BJ (cell line): ENCODE measurements at regions not wholly inside any gene's neighbourhood (a gene's known extent, or its start where the extent isn't known, plus 50 kb on each side); places are given as distances from the start of the nearest gene placed in this dataset.

ENCODE experiments used
- CTCF ChIA-PET: fragments of 350-600 bp; formaldehyde crosslinking; extraction: SDS; loops from one replicate; lab custom pipeline; 2021; ENCODE audit warnings: antibody characterized with exemption, inconsistent platforms; lab: Yijun Ruan, JAX
- POLR2A ChIA-PET: fragments of 300-600 bp; sonication (Branson Sonifier 250); formaldehyde crosslinking; extraction: SDS; loops from one replicate; lab custom pipeline; 2021; ENCODE audit warnings: antibody characterized with exemption; lab: Charles Lee
- DNase-seq: peaks from one replicate; pipeline ENCODE4 v3.0.0-alpha.2; 2011; ENCODE audit warnings: low read depth
- H3K27me3 ChIP-seq: 2 replicates; pipeline ENCODE4 v1.6.0; 2011; ENCODE audit warnings: low read length; ENCODE audit not compliant: control insufficient read depth, insufficient read depth
- H3K36me3 ChIP-seq: 2 replicates; pipeline ENCODE4 v1.5.1; 2011; ENCODE audit warnings: low read length; ENCODE audit not compliant: control insufficient read depth, insufficient read depth
- H3K4me3 ChIP-seq: 2 replicates; pipeline ENCODE4 v1.5.1; 2011; ENCODE audit warnings: low read depth, mild to moderate bottlenecking, control low read depth, low read length
- TF ChIP-seq, protein P1 (sequence below): IDR thresholded peaks from 2 replicates; pipeline ENCODE4 v1.5.1; 2011; ENCODE audit warnings: low read depth, mild to moderate bottlenecking, control low read depth, inconsistent platforms, low read length, moderate library complexity; ENCODE audit not compliant: insufficient read depth

DNA sequence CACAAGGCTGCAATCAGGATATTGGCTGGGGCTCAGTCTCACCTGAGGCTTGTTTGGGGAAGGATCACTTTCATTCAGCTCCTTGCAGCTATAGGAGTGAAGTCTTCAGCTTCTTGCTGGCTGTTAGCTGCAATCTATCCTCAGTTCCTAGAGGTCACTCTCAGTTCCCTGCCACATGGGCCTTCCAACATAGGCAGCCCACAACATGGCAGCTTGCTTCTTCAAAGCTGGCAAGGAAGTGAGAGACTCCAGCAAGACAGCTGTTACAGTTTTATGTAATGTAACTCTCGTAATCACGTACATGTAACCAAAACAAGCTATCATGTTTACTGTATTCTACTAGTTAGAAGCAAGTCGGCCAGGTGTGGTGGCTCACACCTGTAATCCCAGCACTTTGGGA, 226.9 kb downstream of the CDC5L start:
- no peak for DNase-seq
- Histone ChIP-seq H3K27me3 (peaks cover 7% of the 10 kb centered on the region; the same call in 1 of the 2 replicates), H3K4me3 (no peak overlapping the region), H3K36me3 (no peaks in the 10 kb centered on the region)
- POLR2A ChIA-PET: no interaction called here
- TF ChIP-seq, protein P1, sequence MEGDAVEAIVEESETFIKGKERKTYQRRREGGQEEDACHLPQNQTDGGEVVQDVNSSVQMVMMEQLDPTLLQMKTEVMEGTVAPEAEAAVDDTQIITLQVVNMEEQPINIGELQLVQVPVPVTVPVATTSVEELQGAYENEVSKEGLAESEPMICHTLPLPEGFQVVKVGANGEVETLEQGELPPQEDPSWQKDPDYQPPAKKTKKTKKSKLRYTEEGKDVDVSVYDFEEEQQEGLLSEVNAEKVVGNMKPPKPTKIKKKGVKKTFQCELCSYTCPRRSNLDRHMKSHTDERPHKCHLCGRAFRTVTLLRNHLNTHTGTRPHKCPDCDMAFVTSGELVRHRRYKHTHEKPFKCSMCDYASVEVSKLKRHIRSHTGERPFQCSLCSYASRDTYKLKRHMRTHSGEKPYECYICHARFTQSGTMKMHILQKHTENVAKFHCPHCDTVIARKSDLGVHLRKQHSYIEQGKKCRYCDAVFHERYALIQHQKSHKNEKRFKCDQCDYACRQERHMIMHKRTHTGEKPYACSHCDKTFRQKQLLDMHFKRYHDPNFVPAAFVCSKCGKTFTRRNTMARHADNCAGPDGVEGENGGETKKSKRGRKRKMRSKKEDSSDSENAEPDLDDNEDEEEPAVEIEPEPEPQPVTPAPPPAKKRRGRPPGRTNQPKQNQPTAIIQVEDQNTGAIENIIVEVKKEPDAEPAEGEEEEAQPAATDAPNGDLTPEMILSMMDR: no peak
- CTCF ChIA-PET: interaction anchor here (0.6 to 3.3 kb wide), 5 partner anchors 16 to 843 kb away, joined by 3 to 15 read pairs (median 5); no protein-coding TSS in a partner anchor

DNA sequence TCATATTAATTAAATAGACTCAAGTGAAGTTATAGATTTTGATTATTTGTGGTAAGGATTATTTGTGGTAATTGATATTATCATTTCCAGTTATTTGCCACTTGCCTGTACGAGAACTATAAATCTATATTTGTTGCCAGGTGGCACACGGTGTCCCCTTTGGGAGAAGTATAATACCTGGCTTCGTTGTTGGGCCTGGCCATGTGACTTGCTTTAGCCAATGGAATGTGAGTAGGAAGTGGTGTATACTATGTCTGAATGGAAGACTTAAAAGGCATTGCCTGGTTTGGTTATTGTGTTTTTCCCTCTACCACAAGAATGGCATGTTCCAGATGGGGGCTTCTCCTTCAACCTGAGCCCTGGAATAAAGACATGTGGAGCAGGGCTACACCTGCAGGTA, 228.1 kb downstream of the CDC5L start:
- POLR2A ChIA-PET: no interaction called here
- peaks cover 9% of the 10 kb centered on the region for H3K27me3 ChIP-seq
- TF ChIP-seq, protein P1: no peak
- no peak for DNase-seq
- CTCF ChIA-PET: no interaction called here
- no peak overlapping the region for H3K4me3 ChIP-seq
- no peaks in the 10 kb centered on the region for H3K36me3 ChIP-seq

DNA sequence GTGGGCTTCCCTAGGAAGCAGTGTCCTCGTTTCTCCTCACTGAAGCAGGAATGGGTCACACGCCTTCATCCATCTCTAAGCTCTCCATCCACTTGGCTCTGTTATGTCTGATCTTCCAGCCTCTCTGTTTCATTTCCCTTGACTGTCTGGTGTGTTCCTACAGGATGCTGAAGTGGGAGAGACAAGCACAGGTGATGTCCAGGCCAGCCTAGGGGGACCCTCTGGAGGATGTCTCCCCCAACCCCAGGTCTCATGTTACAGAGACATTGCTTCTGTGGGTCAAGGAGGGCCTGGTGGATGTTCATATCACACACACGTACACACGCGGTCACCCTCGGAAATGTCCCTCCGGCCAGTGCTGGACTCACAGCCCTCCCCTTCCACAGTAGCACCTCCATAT, 229.9 kb downstream of the CDC5L start:
- ChIA-PET CTCF (interaction anchor here (0.8 to 1.7 kb wide), 3 partner anchors 13 to 142 kb away, joined by 3 to 6 read pairs (median 4); no protein-coding TSS in a partner anchor), POLR2A (no interaction called here)
- TF ChIP-seq, protein P1: no peak

DNA sequence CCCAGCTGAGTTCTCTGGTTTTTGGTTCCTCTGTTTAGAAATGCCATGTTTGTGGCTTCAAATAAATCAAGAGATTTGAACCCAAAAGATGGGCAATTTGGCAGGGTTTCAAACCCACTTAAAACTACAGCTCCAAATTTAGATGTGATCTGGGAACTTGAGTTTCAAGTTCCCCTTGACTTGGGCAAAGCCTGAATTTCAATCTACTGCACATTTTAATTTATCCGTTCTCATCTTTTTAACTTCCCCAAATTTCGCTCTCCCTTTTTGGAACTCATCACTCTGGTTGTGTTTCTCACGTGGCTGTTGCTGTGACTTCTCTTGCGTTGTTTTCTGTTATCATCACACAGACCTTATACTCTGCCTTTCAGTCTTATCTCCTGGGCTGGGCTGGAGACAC, 230.9 kb downstream of the CDC5L start:
- ChIA-PET POLR2A (no interaction called here), CTCF (interaction anchor here (0.9 to 1.7 kb wide), 2 partner anchors 12 to 143 kb away, joined by 3 to 6 read pairs; no protein-coding TSS in a partner anchor)
- no peak for DNase-seq
- Histone ChIP-seq H3K27me3 (peaks cover 16% of the 10 kb centered on the region), H3K36me3 (no peaks in the 10 kb centered on the region), H3K4me3 (no peak overlapping the region)
- TF ChIP-seq, protein P1: no peak

More for the DNA sequence above, 229.9 kb downstream of the CDC5L start:
- DNase-seq: no peak
- Histone ChIP-seq H3K36me3 (no peaks in the 10 kb centered on the region), H3K27me3 (peaks cover 13% of the 10 kb centered on the region), H3K4me3 (no peak overlapping the region)

DNA sequence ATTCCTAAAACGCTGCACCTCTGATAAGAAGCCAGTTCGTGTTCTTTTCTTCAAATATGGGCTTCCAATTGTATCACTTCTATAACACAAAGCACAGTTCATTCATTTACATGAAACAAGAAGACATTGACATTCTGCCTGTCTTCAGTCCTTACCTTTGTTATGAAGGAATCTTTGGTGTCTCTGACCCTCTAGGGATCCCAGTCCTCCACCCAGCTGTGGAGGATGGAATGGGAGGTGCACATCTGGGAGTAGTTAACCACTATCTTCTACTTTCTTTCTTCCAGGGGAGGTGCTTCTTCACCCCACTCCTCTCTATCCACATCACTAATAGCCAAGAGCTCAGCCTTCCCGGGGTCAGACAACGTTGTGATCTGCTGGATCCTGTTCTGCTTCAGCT, 233.4 kb downstream of the CDC5L start:
- POLR2A ChIA-PET: no interaction called here
- TF ChIP-seq, protein P1: no peak

More for the DNA sequence above, 233.4 kb downstream of the CDC5L start:
- H3K36me3 ChIP-seq: no peaks in the 10 kb centered on the region
- H3K27me3 ChIP-seq: peaks cover 14% of the 10 kb centered on the region
- DNase-seq: no peak
- no peak overlapping the region for H3K4me3 ChIP-seq
- CTCF ChIA-PET: interaction anchor here (1.1 to 1.3 kb wide), 2 partner anchors 9 to 145 kb away, joined by 3 to 6 read pairs; no protein-coding TSS in a partner anchor
